PFSK-1 (cell line): ENCODE measurements at regions not wholly inside any gene's neighbourhood (a gene's known extent, or its start where the extent isn't known, plus 50 kb on each side); places are given as distances from the start of the nearest gene placed in this dataset.

Experiments
- FOXP2 ChIP-seq: optimal IDR thresholded peaks from 2 replicates; pipeline ENCODE3; 2011; ENCODE audit warnings: borderline replicate concordance, control low read depth, inconsistent platforms; ENCODE audit not compliant: insufficient read depth; ENCODE audit errors: extremely low read length, extremely low read depth
- POLR2AphosphoS5 ChIP-seq: IDR thresholded peaks from 2 replicates; pipeline ENCODE4 v1.6.1; 2012; ENCODE audit warnings: low read depth, mild to moderate bottlenecking, control low read depth, low read length, moderate library complexity
- SIN3A ChIP-seq: IDR thresholded peaks from 2 replicates; pipeline ENCODE4 v1.6.1; 2012; ENCODE audit warnings: mild to moderate bottlenecking, low read length, moderate library complexity, borderline replicate concordance; ENCODE audit not compliant: insufficient read depth
- TAF1 ChIP-seq: IDR thresholded peaks from 2 replicates; pipeline ENCODE4 v1.6.1; 2012; ENCODE audit warnings: low read length, control low read depth, borderline replicate concordance; ENCODE audit not compliant: insufficient read depth
- TF ChIP-seq, protein P1 (sequence below), 2 experiments: IDR thresholded peaks; 2 replicates each; pipeline versions ENCODE4 v1.6.1 to v1.8.0; 2011 to 2012; ENCODE audit warnings: low read depth in 2 of 2, low read length in 2 of 2, control low read depth in 1 of 2, inconsistent platforms in 1 of 2, mild to moderate bottlenecking in 1 of 2, moderate library complexity in 1 of 2; ENCODE audit not compliant: insufficient read depth in 1 of 2

DNA sequence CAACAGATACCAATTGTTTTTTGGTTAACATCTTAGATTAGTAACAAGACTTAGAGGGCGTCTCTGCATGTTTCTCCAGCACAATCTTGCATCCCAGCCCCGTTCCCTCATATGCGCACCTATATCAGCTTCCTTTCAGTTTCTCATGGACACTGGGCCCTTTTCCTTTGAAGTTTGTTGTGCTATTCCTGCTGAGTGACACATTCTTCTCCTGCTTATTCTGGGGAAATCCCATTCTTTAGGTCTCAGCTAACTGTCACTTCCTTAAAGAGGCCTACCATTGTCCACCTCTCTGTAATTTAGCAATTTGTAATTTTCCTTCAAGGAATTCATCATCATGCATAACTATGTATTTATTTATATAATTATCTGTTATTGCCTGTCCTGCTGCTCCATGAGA is 110.3 kb upstream of the STEAP1B start:
- TF ChIP-seq, protein P1, sequence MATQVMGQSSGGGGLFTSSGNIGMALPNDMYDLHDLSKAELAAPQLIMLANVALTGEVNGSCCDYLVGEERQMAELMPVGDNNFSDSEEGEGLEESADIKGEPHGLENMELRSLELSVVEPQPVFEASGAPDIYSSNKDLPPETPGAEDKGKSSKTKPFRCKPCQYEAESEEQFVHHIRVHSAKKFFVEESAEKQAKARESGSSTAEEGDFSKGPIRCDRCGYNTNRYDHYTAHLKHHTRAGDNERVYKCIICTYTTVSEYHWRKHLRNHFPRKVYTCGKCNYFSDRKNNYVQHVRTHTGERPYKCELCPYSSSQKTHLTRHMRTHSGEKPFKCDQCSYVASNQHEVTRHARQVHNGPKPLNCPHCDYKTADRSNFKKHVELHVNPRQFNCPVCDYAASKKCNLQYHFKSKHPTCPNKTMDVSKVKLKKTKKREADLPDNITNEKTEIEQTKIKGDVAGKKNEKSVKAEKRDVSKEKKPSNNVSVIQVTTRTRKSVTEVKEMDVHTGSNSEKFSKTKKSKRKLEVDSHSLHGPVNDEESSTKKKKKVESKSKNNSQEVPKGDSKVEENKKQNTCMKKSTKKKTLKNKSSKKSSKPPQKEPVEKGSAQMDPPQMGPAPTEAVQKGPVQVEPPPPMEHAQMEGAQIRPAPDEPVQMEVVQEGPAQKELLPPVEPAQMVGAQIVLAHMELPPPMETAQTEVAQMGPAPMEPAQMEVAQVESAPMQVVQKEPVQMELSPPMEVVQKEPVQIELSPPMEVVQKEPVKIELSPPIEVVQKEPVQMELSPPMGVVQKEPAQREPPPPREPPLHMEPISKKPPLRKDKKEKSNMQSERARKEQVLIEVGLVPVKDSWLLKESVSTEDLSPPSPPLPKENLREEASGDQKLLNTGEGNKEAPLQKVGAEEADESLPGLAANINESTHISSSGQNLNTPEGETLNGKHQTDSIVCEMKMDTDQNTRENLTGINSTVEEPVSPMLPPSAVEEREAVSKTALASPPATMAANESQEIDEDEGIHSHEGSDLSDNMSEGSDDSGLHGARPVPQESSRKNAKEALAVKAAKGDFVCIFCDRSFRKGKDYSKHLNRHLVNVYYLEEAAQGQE (IDR thresholded peaks at IDR 0.05; ENCODE audit: insufficient read depth in 1 of 2, low read depth in 2 of 2, low read length in 2 of 2), result no peak
- no peak for TF ChIP-seq POLR2AphosphoS5
- TF ChIP-seq TAF1, result no peak
- TF ChIP-seq SIN3A, result no peak
- no peak for TF ChIP-seq FOXP2
